K562 (cell line): ENCODE measurements at regions not wholly inside any gene's neighbourhood (a gene's known extent, or its start where the extent isn't known, plus 50 kb on each side); places are given as distances from the start of the nearest gene placed in this dataset.

ENCODE experiments used
- EZH2 ChIP-seq: IDR thresholded peaks from 2 replicates; pipeline ENCODE4 v1.6.1; 2012; ENCODE audit warnings: low read depth, mild to moderate bottlenecking, inconsistent platforms, low read length, borderline replicate concordance
- HIVEP1 ChIP-seq: fragments of 250-450 bp; sonication (Bioruptor Pico); IDR thresholded peaks from 2 replicates; pipeline ENCODE4 v1.4.0; 2020; ENCODE audit warnings: mild to moderate bottlenecking
- NEUROD1 ChIP-seq: fragments of 150-350 bp; IDR thresholded peaks from 2 replicates; pipeline ENCODE4 v1.6.1; 2014; ENCODE audit warnings: borderline replicate concordance, low read length, low read depth; ENCODE audit not compliant: partially characterized antibody
- NRF1 ChIP-seq, 2 experiments: fragments of 450-650 bp; IDR thresholded peaks in 1 of 2; conservative IDR thresholded peaks in 1 of 2; 2 replicates each; pipeline ENCODE4 v1.6.1; 2014; ENCODE audit warnings: mild to moderate bottlenecking in 2 of 2
- RB1 ChIP-seq: fragments of 450-650 bp; IDR thresholded peaks from 2 replicates; pipeline ENCODE4 v1.6.1; 2017; ENCODE audit warnings: low read depth, mild to moderate bottlenecking
- SMC3 ChIP-seq: conservative IDR thresholded peaks from 2 replicates; pipeline ENCODE4 v1.6.1; 2011; ENCODE audit warnings: low read depth, low read length, improper control_type of control experiment; ENCODE audit not compliant: insufficient read depth

DNA sequence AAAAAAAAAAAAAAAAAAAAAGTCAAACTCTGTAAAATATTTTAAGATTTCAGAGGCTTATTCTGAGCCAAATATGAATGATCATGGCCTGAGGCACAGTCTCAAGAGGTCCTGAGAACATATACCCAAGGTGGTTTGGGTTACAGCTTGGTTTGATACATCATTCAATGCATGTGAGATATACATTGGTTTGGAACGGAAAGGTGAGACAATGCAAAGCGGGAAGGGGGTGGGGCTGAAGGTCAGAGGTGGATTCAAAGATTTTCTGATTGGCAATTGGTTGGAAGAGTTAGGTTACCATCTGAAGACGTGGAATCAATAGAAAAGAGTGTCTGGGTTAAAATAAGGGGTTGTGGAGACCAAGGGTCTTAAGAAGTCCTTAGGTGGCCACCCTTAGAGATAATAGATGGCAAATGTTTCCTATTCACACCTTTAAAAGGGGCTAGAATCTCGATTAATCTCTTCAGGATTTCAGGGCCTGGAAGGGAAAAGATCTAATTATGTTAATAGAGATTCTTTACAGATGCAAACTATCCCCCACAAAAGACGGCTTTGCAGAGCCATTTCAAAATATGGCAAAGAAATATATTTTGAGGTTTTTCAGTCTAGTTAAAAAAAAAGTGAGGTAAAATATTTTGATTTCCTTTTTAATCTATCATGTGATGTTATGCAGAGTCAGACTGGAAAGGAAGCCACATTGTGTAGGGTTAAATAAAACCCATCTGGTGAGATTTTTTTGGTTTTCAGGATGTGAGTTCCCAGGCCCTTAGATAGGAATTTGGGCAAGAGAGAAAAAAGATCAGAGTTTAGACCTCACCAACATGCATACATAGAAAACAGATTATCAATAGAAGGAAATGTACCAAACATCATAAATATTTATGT is 173.8 kb upstream of the CNOT2 start:
- no peak for TF ChIP-seq EZH2
- TF ChIP-seq RB1, result no peak
- TF ChIP-seq HIVEP1 (CRISPR knock-in tag), result no peak
- TF ChIP-seq SMC3, result no peak
- TF ChIP-seq NEUROD1, result no peak
- TF ChIP-seq NRF1 (conservative IDR thresholded peaks at IDR 0.05 in 1 of 2, IDR thresholded peaks at IDR 0.05 in 1 of 2), result no peak
